Keratinocyte (primary cell): ENCODE measurements at regions not wholly inside any gene's neighbourhood (a gene's known extent, or its start where the extent isn't known, plus 50 kb on each side); places are given as distances from the start of the nearest gene placed in this dataset.

Experiments
- DNase-seq: peaks from one replicate; pipeline ENCODE4 v3.0.0-alpha.2; 2011; ENCODE audit warnings: low read depth, missing footprints, low spot score
- FAIRE-seq: peaks from 2 replicates; lab custom pipeline; 2011; peaks lifted over from hg19 to GRCh38; lab: Jason Lieb, UNC
- H2AFZ ChIP-seq: 2 replicates; pipeline ENCODE4 v1.6.0; 2012; ENCODE audit warnings: low read length, control low read depth, inconsistent platforms; ENCODE audit not compliant: control insufficient read depth
- H3K27ac ChIP-seq: 2 replicates; pipeline ENCODE4 v1.5.1; 2011; ENCODE audit warnings: low read length; ENCODE audit not compliant: control insufficient read depth, insufficient read depth
- H3K27me3 ChIP-seq: 3 replicates; pipeline ENCODE4 v1.6.0; 2011; ENCODE audit warnings: low read length; ENCODE audit not compliant: control insufficient read depth, insufficient read depth; ENCODE audit errors: extremely low read depth
- H3K36me3 ChIP-seq, 2 experiments: 2 replicates in 1 of 2; 3 replicates in 1 of 2; pipeline ENCODE4 v1.5.1; 2011; ENCODE audit warnings: low read length in 2 of 2, mild to moderate bottlenecking in 1 of 2; ENCODE audit not compliant: control insufficient read depth in 2 of 2, insufficient read depth in 2 of 2; ENCODE audit errors: extremely low read depth in 1 of 2
- H3K4me1 ChIP-seq: 3 replicates; pipeline ENCODE4 v1.5.1; 2011; ENCODE audit warnings: low read length; ENCODE audit not compliant: control insufficient read depth, insufficient read depth; ENCODE audit errors: extremely low read depth
- H3K4me2 ChIP-seq: 3 replicates; pipeline ENCODE4 v1.6.0; 2011; ENCODE audit warnings: low read depth, low read length; ENCODE audit not compliant: control insufficient read depth, insufficient read depth; ENCODE audit errors: extremely low read depth
- H3K4me3 ChIP-seq, 3 experiments: fragments of 200-600 bp in 1 of 3; sonication (generic) in 1 of 3; 2 replicates in 2 of 3; 3 replicates in 1 of 3; pipeline ENCODE4 v1.5.1; 2011 to 2016; ENCODE audit warnings: low read length in 3 of 3, mild to moderate bottlenecking in 3 of 3, control low read depth in 2 of 3, inconsistent platforms in 1 of 3, low read depth in 1 of 3, mixed read lengths in 1 of 3, mixed run types in 1 of 3, moderate library complexity in 1 of 3; ENCODE audit not compliant: control insufficient read depth in 2 of 3, insufficient read depth in 2 of 3; ENCODE audit errors: extremely low read depth in 1 of 3
- H3K79me2 ChIP-seq: 2 replicates; pipeline ENCODE4 v1.6.0; 2012; ENCODE audit warnings: low read length; ENCODE audit not compliant: control insufficient read depth, insufficient read depth
- H3K9ac ChIP-seq: 3 replicates; pipeline ENCODE4 v1.6.0; 2011; ENCODE audit warnings: low read length; ENCODE audit not compliant: control insufficient read depth, insufficient read depth; ENCODE audit errors: extremely low read depth
- H3K9me1 ChIP-seq: 3 replicates; pipeline ENCODE4 v1.6.0; 2011; ENCODE audit warnings: low read length; ENCODE audit not compliant: control insufficient read depth, insufficient read depth; ENCODE audit errors: extremely low read depth
- H3K9me3 ChIP-seq: 2 replicates; pipeline ENCODE4 v1.5.1; 2012; ENCODE audit warnings: low read depth, low read length; ENCODE audit not compliant: control insufficient read depth
- H4K20me1 ChIP-seq: 3 replicates; pipeline ENCODE4 v1.6.0; 2011; ENCODE audit warnings: low read length; ENCODE audit not compliant: control insufficient read depth, insufficient read depth; ENCODE audit errors: extremely low read depth
- CTCF ChIP-seq, 3 experiments: IDR thresholded peaks in 1 of 3; conservative IDR thresholded peaks in 1 of 3; optimal IDR thresholded peaks in 1 of 3; 2 replicates in 2 of 3; 3 replicates in 1 of 3; pipeline versions ENCODE3 to v1.5.1; 2011; ENCODE audit warnings: low read length in 3 of 3, mild to moderate bottlenecking in 3 of 3, moderate library complexity in 2 of 3, control low read depth in 1 of 3, inconsistent platforms in 1 of 3; ENCODE audit not compliant: insufficient read depth in 2 of 3; ENCODE audit errors: extremely low read depth in 1 of 3
- EZH2 ChIP-seq: IDR thresholded peaks from one replicate; pipeline ENCODE4 v1.6.1; 2012; ENCODE audit warnings: inconsistent platforms, mild to moderate bottlenecking, low read length, moderate library complexity
- dilution Hi-C: fragments of 300-500 bp; cut with MboI; formaldehyde crosslinking; loops from one replicate; pipeline ENCODE4 v1.7.0; 2020; ENCODE audit warnings: low sequenced_read_pairs; ENCODE audit not compliant: extremely low pct_ligation_motif_present

DNA sequence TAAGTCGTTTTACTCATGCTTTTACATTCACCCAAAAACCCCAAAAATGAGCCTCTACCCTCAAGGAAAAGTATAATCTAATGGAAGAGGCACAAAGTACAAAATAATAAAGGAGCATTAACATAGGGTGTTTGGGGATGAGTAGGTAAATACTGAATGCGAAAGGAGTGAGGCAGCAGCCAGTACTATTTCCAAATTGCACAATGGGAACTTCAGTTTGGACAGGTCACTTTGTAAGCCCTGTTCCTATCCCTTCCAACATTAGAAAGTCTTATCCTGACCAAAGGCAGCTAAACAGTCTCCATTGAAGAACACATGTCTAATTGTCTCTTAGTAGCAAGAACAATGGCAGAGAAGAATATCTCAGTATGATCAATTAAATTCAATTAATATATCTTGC is 728.3 kb downstream of the GBE1 start:
- no peaks in the 10 kb centered on the region for H3K9me3 ChIP-seq
- TF ChIP-seq EZH2: no peak
- TF ChIP-seq CTCF (optimal IDR thresholded peaks at IDR 0.05 in 1 of 3, IDR thresholded peaks at IDR 0.05 in 1 of 3, conservative IDR thresholded peaks at IDR 0.05 in 1 of 3; ENCODE audit: extremely low read depth in 1 of 3, insufficient read depth in 2 of 3, low read length in 3 of 3): no peak
- no peak for FAIRE-seq
- no peak for DNase-seq
- no peak overlapping the region for H3K27ac ChIP-seq
- dilution Hi-C loops: no loop called here
- no peaks in the 10 kb centered on the region for H3K27me3 ChIP-seq
- H3K9ac ChIP-seq: no peak overlapping the region
- no peaks in the 10 kb centered on the region for H3K4me1 ChIP-seq
- H3K79me2 ChIP-seq: no peaks in the 10 kb centered on the region
- no peak overlapping the region for H2AFZ ChIP-seq
- no peaks in the 10 kb centered on the region for H3K36me3 ChIP-seq
- no peak overlapping the region for H3K4me3 ChIP-seq
- no peaks in the 10 kb centered on the region for H4K20me1 ChIP-seq
- H3K4me2 ChIP-seq: no peak overlapping the region
- no peaks in the 10 kb centered on the region for H3K9me1 ChIP-seq

DNA sequence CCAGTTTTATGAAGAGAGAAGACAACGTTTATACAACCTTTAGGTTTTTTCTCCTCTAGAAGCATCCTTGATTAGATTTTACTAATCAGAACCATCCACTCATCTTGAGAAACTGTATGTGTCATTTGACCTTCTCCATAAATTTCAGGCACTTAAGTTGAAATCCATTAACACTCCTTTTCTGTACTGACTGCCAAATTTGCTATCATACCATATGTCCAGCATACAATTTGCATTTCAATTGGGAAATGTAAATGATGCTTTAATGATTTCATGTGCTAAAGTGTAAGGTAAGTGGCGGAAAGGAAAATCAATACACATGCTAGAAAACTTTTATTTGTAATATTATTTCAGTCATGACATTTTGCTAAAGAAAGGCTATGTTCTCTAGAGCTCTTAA is 731.6 kb downstream of the GBE1 start:
- FAIRE-seq (no peak), DNase-seq (no peak)
- Histone ChIP-seq H3K27me3 (no peaks in the 10 kb centered on the region), H4K20me1 (no peaks in the 10 kb centered on the region), H3K36me3 (no peaks in the 10 kb centered on the region), H3K79me2 (no peaks in the 10 kb centered on the region), H3K9ac (no peak overlapping the region), H3K9me1 (no peaks in the 10 kb centered on the region), H3K27ac (no peak overlapping the region), H3K4me2 (no peak overlapping the region), H3K4me3 (no peak overlapping the region), H2AFZ (no peak overlapping the region), H3K9me3 (no peaks in the 10 kb centered on the region), H3K4me1 (no peaks in the 10 kb centered on the region)
- TF ChIP-seq CTCF (optimal IDR thresholded peaks at IDR 0.05 in 1 of 3, IDR thresholded peaks at IDR 0.05 in 1 of 3, conservative IDR thresholded peaks at IDR 0.05 in 1 of 3; ENCODE audit: extremely low read depth in 1 of 3, insufficient read depth in 2 of 3, low read length in 3 of 3) (no peak), EZH2 (no peak)
- dilution Hi-C loops: no loop called here
